ENCODE measurements at regions not wholly inside any gene's neighbourhood (a gene's known extent, or its start where the extent isn't known, plus 50 kb on each side); places are given as distances from the start of the nearest gene placed in this dataset.

- no peak for DNase-seq
Observed at GRCh38 chr14:101049511-101049910, 146.0 kb upstream of the RTL1 start.

DNA sequence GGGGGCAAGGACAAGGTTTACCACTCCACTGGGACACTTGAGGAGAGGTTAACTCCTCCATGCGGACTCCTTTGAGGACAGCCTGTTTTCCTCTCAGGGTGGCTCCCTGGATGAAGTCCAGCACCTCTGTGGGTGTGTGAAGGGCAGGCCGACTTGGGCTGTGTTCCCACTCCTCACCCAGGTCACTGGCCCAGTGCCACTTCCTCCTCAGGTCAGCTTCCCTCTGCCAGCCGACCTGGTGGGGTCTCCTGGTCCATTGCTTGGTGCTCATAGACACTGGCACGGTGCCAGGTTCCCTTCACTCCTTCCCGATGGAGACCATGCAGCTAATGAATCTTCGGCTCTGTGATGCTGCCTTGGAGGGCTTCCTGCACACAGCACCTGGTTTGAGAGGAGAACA, 146.4 kb upstream of the RTL1 start:
- DNase-seq = no peak

GRCh38 chr14:101050901-101051490, 147.5 kb upstream of the RTL1 start:
- DNase-seq = no peak

DNA sequence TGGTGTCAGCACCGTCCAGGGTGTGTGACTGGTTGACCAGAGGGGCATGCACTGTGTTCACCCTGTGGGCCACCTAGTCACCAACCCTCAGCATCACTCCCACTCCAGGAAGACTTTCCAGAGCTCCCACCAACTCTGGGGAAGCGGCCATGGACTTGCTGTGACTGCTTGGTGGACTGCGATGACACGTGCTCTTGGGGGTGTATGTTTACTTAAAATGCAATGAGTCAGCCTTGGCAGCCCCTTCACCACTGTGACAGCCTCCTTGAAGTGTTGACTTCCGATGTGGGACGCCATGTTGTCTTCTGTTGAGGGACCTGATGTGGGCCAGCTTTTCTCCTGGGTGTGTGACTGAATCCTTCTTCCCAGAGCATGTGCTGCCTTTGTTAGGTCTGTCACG, 151.1 kb upstream of the RTL1 start:
- DNase-seq = no peak

GRCh38 chr14:101055106-101055662, 151.7 kb upstream of the RTL1 start:
- DNase-seq = no peak

DNA sequence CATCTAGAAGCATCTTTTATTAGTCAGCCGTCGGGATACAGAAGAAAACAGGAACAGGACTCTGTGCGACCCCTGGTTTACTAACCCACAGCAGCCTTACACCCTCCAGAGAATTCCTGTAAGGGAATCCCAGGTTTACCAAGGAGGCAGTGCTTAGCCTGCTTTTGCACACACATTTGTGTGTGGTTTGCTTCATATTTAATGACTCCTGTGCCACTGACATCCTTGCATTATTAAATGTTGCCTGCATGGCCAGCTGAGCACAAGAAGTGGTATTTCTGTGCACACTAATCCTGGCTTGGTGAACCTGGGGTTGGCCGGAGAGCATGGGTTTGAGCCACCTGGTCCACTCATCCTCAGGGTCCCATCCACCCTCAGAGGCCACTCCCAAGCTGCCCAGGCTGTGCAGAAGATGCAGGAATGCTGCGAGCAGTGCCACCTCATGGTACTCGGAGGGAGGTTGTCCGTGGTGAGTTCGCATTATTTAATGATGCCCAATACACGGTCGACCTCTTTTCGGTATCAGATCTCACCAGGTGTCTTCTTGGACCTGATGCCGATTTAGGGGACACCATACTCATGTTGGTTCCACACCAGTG, 152.4 kb upstream of the RTL1 start:
- DNase-seq = no peak

DNA sequence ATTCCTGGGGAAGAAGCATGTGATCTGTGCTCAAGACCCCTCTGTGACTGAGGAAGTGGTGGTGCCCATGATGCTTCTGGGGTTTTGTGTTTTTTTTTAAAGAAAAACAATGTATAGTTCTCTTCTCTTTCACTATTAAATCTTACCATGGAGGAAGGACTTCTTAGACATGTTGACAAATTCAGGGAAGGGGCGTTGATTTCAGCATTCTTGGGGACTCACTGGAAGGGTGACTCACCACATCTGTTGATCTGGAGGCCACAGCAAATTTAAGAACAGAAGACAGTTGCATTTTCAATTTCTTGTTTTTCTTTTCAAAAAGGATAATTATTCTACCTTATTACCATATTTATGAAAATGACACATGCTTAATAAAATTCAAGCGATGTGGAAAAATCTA, 152.9 kb upstream of the RTL1 start:
- DNase-seq = no peak

DNA sequence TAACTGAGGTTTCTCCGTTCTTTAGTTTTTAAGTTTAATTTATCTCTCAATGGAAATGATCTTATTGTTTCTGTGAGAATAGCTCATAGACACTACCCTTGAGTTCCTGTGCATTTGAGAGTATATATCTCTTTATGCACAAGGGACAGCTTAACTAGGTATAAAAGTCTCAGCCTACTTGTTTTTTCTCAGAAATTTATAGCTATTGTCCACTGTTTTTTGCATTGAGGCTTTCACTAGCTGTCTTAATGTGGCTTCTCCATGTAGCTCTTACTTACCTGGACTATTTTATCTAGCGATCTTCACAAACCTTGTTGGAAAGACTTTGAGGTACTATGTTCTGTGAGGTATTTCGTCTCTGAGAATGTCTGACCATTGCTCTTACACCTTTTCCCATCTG, 153.9 kb upstream of the RTL1 start:
- no peak for DNase-seq

- DNase-seq = no peak
Observed at GRCh38 chr14:101058571-101058970, 155.0 kb upstream of the RTL1 start.

GRCh38 chr14:101060171-101060601, 156.7 kb upstream of the RTL1 start:
- no peak for DNase-seq

DNA sequence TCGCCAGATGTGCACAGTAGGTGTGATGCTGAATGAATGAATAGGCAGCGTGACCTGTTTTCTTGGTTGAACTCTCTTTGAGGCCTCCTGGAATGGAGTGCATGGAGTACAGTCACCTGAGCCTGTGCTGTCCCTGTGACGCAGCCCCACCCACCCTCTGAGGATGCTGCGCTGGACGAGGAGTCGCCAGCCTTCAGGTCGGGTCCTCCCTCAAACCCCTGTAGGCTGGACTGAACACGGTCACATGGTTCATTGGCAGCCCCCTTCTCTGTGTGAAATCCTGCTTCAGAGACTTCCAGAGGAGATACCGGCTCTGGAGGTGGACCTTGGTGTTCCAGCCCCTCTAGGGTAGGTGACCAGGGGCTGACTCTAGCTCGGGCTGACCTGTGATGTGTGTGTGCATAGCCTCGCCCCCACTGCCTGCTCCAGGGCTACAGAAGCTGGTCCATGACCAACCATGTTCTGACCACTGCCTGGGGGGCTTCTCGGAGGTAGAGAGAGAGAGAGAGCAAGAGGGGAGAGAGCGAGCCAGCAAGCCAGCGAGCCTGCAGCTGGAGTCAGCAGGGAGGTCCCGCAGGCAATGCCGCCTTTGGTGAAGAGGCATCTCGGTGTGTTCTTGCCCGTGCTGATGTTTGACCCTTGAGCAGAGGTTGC, 158.0 kb upstream of the RTL1 start:
- DNase-seq = no peak

DNA sequence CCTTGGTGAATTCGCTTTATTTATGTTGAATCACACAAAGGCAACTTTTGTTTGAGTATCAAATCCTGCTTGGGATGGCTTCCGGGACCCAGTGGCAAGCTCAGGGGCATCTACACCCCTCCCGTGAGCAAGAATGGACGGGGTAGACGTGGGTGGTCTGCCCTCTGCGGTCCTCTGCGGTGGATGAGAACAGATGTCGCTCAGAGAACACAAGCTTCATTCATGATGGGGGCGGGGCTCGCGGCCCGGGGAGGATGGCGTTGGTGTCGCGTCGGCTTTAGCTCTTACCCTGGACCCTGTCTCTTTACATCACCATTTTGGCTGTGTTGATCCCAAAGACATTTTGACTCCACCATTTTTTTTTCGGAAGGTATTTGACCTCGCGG, 158.5 kb upstream of the RTL1 start:
- no peak for DNase-seq

- DNase-seq = no peak
Observed at GRCh38 chr14:101062601-101063000, 159.1 kb upstream of the RTL1 start.

- DNase-seq = no peak
Observed at GRCh38 chr14:101063121-101063520, 159.6 kb upstream of the RTL1 start.

DNA sequence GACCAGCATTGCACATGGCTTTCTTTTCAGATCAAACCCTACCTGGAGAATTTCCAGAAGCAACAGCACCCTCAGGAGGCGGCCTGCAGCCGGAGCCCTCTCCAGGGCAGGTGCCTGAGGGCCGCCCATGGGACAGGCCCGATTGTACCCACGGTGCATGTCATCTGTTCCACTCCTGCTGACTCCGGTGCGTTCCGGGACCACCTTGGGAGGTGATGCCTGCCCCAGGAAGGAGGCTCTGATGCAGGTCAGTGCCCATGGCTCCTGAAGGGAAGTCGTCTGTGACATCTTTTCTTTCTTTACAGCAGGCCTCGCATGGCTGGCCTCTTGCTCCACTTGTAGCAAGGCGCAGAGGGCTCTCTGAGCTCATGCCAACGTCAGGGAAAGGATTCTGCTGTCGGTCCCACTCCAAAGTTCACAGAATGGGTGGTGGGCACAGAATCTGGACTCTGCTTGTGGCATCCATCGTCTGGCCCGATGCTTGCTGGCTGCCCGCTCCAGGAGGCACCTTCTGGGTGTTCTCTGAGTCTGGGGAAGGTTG, 160.7 kb upstream of the RTL1 start:
- no peak for DNase-seq

GRCh38 chr14:101064718-101065117, 161.2 kb upstream of the RTL1 start:
- DNase-seq = no peak

GRCh38 chr14:101065246-101065645, 161.7 kb upstream of the RTL1 start:
- no peak for DNase-seq

- DNase-seq = no peak
Observed at GRCh38 chr14:101065696-101066694, 162.5 kb upstream of the RTL1 start.

DNA sequence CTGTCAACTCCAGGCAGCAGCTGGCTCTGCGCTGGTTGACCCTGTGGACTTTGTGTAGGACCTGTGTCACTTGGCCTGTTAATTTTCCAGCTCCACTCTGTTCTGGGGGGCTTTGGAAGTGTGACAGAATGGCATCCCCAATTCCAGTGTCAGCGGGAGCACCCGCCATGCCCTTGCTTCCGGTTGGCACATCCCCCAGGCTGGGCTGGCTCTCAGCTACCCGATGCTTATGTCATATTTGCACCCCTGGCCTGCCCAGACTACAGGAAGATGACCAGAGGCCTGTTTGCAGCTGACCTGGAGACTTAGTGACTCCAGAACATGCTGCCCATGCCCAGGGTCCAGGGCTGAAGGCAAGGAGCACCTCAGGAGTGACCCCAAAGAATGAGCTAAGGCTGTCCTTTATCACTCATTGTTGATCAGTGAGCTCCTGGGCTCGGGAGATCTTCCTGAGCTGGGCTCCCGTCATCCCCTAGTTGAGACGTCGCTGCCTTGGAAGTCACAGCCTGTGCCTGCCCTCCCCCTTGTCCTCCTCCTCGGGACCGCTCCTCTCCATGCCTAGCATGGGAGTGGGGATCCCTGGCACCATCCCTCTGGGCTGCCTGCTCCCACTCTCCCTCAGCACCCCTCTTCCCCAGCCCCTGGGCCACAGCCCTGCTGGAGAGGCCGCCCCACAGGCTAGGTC, 163.4 kb upstream of the RTL1 start:
- no peak for DNase-seq

GRCh38 chr14:101068313-101069227, 165.0 kb upstream of the RTL1 start:
- no peak for DNase-seq

DNA sequence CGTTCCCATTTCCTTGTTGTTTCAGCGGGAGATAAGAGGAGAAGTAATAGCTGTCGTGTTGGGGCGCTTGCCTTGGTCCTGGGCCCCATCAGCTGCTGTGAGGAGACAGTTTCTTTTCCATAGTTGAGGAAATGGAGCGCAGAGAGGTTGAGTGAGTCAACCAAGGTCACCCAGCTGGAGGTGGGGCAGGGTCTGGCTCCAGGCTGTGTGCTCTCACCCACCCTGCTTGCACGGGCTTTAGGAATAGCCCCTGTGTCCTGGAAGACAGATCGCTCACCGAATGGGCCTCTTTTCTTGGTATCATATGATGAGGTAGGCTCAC, 165.7 kb upstream of the RTL1 start:
- DNase-seq = no peak

Data from DMS153 (cell line).